ENCODE measurements at regions not wholly inside any gene's neighbourhood (a gene's known extent, or its start where the extent isn't known, plus 50 kb on each side); places are given as distances from the start of the nearest gene placed in this dataset.

DNA sequence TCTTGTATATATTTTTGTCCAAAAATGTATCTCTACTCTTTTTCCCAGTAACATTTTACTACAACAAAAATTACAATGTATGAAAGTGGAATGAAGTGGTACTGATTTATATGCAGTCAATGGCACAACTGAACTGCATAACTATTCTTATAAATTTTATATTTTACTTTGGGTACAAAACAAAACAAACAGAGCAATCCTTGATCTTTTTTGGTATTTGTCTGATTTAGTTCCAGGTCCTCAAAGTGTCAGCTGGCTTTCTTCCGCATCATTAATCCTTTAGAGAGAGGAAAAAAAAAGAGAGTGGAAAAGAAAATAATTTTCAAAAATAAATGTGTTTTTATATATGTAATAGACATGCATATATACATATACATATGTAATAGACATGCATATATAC is 252.4 kb upstream of the SLIT2 start:
- no peak overlapping the region for H3K9ac ChIP-seq (ENCODE audit: extremely low read depth, insufficient read length, low read length)
- no peak overlapping the region for H2BK20ac ChIP-seq (ENCODE audit: low read depth, low read length, poor library complexity, severe bottlenecking)
- no peak overlapping the region for H3K27ac ChIP-seq (ENCODE audit: insufficient read length, low read depth, low read length)
- no peaks in the 10 kb centered on the region for H4K20me1 ChIP-seq (ENCODE audit: control insufficient read depth, insufficient read depth, insufficient read length)
- no peaks in the 10 kb centered on the region for H3K27me3 Mint-ChIP-seq (ENCODE audit: low read depth)
- H3K27ac Mint-ChIP-seq: no peak overlapping the region
- H3K4me3 Mint-ChIP-seq: no peak overlapping the region
- H3K9me3 ChIP-seq (ENCODE audit: control insufficient read depth, low read depth, low read length): no peaks in the 10 kb centered on the region
- H3K4me1 Mint-ChIP-seq: no peaks in the 10 kb centered on the region
- no peak overlapping the region for H3K14ac ChIP-seq (ENCODE audit: insufficient read depth, low read length)
- H3K79me2 ChIP-seq (ENCODE audit: insufficient read depth, low read length): no peaks in the 10 kb centered on the region
- H4K91ac ChIP-seq (ENCODE audit: insufficient read length, low read depth, low read length): no peak overlapping the region
- no peak overlapping the region for H3K23ac ChIP-seq (ENCODE audit: insufficient read length, low read depth, low read length)
- no peak overlapping the region for H4K8ac ChIP-seq (replicated peaks; ENCODE audit: insufficient read length, low read depth, low read length)
- no peak overlapping the region for H3K56ac ChIP-seq (ENCODE audit: insufficient read length, low read depth, low read length)
- H2BK120ac ChIP-seq (ENCODE audit: low read depth, low read length, poor library complexity, severe bottlenecking): no peak overlapping the region
- no peak for DNase-seq
- H2BK5ac ChIP-seq (ENCODE audit: insufficient read length, low read length): no peak overlapping the region
- TF ChIP-seq, protein P1, sequence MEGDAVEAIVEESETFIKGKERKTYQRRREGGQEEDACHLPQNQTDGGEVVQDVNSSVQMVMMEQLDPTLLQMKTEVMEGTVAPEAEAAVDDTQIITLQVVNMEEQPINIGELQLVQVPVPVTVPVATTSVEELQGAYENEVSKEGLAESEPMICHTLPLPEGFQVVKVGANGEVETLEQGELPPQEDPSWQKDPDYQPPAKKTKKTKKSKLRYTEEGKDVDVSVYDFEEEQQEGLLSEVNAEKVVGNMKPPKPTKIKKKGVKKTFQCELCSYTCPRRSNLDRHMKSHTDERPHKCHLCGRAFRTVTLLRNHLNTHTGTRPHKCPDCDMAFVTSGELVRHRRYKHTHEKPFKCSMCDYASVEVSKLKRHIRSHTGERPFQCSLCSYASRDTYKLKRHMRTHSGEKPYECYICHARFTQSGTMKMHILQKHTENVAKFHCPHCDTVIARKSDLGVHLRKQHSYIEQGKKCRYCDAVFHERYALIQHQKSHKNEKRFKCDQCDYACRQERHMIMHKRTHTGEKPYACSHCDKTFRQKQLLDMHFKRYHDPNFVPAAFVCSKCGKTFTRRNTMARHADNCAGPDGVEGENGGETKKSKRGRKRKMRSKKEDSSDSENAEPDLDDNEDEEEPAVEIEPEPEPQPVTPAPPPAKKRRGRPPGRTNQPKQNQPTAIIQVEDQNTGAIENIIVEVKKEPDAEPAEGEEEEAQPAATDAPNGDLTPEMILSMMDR (conservative IDR thresholded peaks at IDR 0.05): no peak
- no peak overlapping the region for H2AK5ac ChIP-seq (ENCODE audit: insufficient read length, low read length)
- no peaks in the 10 kb centered on the region for H3K27me3 ChIP-seq (ENCODE audit: insufficient read depth, low read length)
- H4K5ac ChIP-seq (ENCODE audit: insufficient read length, low read depth, low read length): no peak overlapping the region
- H3K23me2 ChIP-seq (ENCODE audit: insufficient read length, low read depth, low read length, poor library complexity, severe bottlenecking): no peaks in the 10 kb centered on the region
- H3K79me1 ChIP-seq (ENCODE audit: insufficient read depth, low read depth, low read length, poor library complexity, severe bottlenecking): no peaks in the 10 kb centered on the region
- no peaks in the 10 kb centered on the region for H3K36me3 Mint-ChIP-seq (ENCODE audit: insufficient read depth in 1 of 3, low read depth in 3 of 3)
- no CpG with 5 or more reads among the region's 1 CpG for WGBS (ENCODE audit: extremely low coverage, insufficient read length, low lambda C conversion rate)
- H3K4ac ChIP-seq (ENCODE audit: low read depth, low read length): no peak overlapping the region
- no peak overlapping the region for H2AFZ ChIP-seq (ENCODE audit: low read length)
- no peak overlapping the region for H2BK12ac ChIP-seq (ENCODE audit: insufficient read length, low read depth, low read length)
- no peak overlapping the region for H2BK15ac ChIP-seq (ENCODE audit: low read depth, low read length)
- no peaks in the 10 kb centered on the region for H3K4me1 ChIP-seq (ENCODE audit: insufficient read depth, low read length)
- H3K18ac ChIP-seq (ENCODE audit: insufficient read length, low read depth, low read length): no peak overlapping the region
- H3K9me3 Mint-ChIP-seq: no peaks in the 10 kb centered on the region; a peak in 1 of 5 replicates
- H3T11ph ChIP-seq (ENCODE audit: low read length): no peak overlapping the region
- H3K4me2 ChIP-seq (ENCODE audit: insufficient read depth, insufficient read length, low read length): no peak overlapping the region
